IMR-90 (cell line): ENCODE measurements at regions not wholly inside any gene's neighbourhood (a gene's known extent, or its start where the extent isn't known, plus 50 kb on each side); places are given as distances from the start of the nearest gene placed in this dataset.

Experiments used
- BHLHE40 ChIP-seq: fragments of 150-350 bp; IDR thresholded peaks from 2 replicates; pipeline ENCODE4 v1.6.1; 2016; ENCODE audit warnings: mild to moderate bottlenecking, low read depth, low read length
- CEBPB ChIP-seq: IDR thresholded peaks from 2 replicates; pipeline ENCODE4 v1.6.1; 2012; ENCODE audit warnings: low read depth, low read length, improper control_type of control experiment
- CHD1 ChIP-seq: IDR thresholded peaks from 2 replicates; pipeline ENCODE4 v1.6.1; 2012; ENCODE audit warnings: low read depth, low read length, improper control_type of control experiment
- CTCF ChIP-seq: conservative IDR thresholded peaks from 2 replicates; pipeline ENCODE4 v1.5.1; 2012; ENCODE audit warnings: mild to moderate bottlenecking, low read depth, low read length, improper control_type of control experiment
- ELK1 ChIP-seq: fragments of 150-350 bp; IDR thresholded peaks from 2 replicates; pipeline ENCODE4 v1.6.1; 2016; ENCODE audit warnings: low read depth, mild to moderate bottlenecking, low read length, moderate library complexity, borderline replicate concordance
- FOS ChIP-seq: fragments of 150-350 bp; IDR thresholded peaks from 2 replicates; pipeline ENCODE4 v1.6.1; 2016; ENCODE audit warnings: low read depth, low read length
- MAFK ChIP-seq: IDR thresholded peaks from 2 replicates; pipeline ENCODE4 v1.6.1; 2012; ENCODE audit warnings: low read depth, low read length, improper control_type of control experiment
- NFE2L2 ChIP-seq: fragments of 150-350 bp; IDR thresholded peaks from 2 replicates; pipeline ENCODE4 v1.6.1; 2016; ENCODE audit warnings: low read depth, mild to moderate bottlenecking, low read length
- POLR2A ChIP-seq: IDR thresholded peaks from 2 replicates; pipeline ENCODE4 v1.6.1; 2012; ENCODE audit warnings: mild to moderate bottlenecking, low read depth, low read length
- RAD21 ChIP-seq: IDR thresholded peaks from 2 replicates; pipeline ENCODE4 v1.6.1; 2012; ENCODE audit warnings: low read length, improper control_type of control experiment
- RFX5 ChIP-seq: IDR thresholded peaks from 2 replicates; pipeline ENCODE4 v1.8.0; 2012; ENCODE audit warnings: low read depth, mild to moderate bottlenecking, low read length, moderate library complexity
- SMC3 ChIP-seq: fragments of 150-350 bp; IDR thresholded peaks from 2 replicates; pipeline ENCODE4 v1.6.1; 2016; ENCODE audit warnings: low read depth, mild to moderate bottlenecking, antibody characterized with exemption, low read length, moderate library complexity
- TF ChIP-seq, protein P1 (sequence below): fragments of 150-350 bp; IDR thresholded peaks from 2 replicates; pipeline ENCODE4 v1.6.1; 2017; ENCODE audit warnings: mild to moderate bottlenecking, antibody characterized with exemption, low read length, low read depth

DNA sequence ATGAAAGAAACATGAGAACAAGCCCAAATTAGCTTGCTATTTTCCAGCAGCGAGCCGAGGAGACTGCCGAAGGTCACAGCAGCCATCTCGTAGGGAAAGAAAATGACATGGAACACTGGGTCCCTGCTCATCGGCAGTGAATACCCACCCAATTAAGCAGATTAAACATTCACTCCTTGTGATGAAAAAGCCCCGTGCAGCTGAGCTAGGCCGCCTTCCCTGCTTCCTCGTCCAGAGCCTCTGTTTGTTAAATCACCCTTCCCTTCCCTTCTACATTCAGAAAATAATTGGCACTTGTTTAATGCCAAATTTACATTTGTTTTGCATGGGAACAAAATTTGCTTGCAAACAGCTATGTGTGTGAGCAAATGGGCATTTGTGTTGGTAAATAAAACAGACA lies 342.5 kb downstream of the RMST start:
- TF ChIP-seq CTCF (no peak), POLR2A (no peak), RFX5 (no peak), RAD21 (no peak), NFE2L2 (no peak), MAFK (no peak), BHLHE40 (no peak), FOS (no peak), CEBPB (no peak), SMC3 (no peak), ELK1 (no peak), CHD1 (no peak)
- TF ChIP-seq, protein P1, sequence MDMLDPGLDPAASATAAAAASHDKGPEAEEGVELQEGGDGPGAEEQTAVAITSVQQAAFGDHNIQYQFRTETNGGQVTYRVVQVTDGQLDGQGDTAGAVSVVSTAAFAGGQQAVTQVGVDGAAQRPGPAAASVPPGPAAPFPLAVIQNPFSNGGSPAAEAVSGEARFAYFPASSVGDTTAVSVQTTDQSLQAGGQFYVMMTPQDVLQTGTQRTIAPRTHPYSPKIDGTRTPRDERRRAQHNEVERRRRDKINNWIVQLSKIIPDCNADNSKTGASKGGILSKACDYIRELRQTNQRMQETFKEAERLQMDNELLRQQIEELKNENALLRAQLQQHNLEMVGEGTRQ = no peak
